Rectal smooth muscle tissue (tissue), 1 donor: ENCODE measurements at regions not wholly inside any gene's neighbourhood (a gene's known extent, or its start where the extent isn't known, plus 50 kb on each side); places are given as distances from the start of the nearest gene placed in this dataset.
"Not testable (repeated sequence)": the region's sequence is repeated elsewhere in the genome, so short reads cannot be mapped to it uniquely, and the experiment has no call there.

ENCODE experiments used
- H3K27ac ChIP-seq: one replicate; pipeline ENCODE4 v1.7.0; 2013; ENCODE audit warnings: low read depth, low read length, inconsistent platforms
- H3K27me3 ChIP-seq: one replicate; pipeline ENCODE4 v1.7.0; 2013; ENCODE audit warnings: low read length; ENCODE audit not compliant: control insufficient read depth, insufficient read depth
- H3K36me3 ChIP-seq: one replicate; pipeline ENCODE4 v1.7.0; 2013; ENCODE audit warnings: low read length; ENCODE audit not compliant: control insufficient read depth, insufficient read depth
- H3K4me1 ChIP-seq: one replicate; pipeline ENCODE4 v1.7.0; 2013; ENCODE audit warnings: low read length; ENCODE audit not compliant: control insufficient read depth, insufficient read depth
- H3K4me3 ChIP-seq: one replicate; pipeline ENCODE4 v1.7.0; 2013; ENCODE audit warnings: low read length
- H3K9ac ChIP-seq: one replicate; pipeline ENCODE4 v1.7.0; 2013; ENCODE audit warnings: low read length

DNA sequence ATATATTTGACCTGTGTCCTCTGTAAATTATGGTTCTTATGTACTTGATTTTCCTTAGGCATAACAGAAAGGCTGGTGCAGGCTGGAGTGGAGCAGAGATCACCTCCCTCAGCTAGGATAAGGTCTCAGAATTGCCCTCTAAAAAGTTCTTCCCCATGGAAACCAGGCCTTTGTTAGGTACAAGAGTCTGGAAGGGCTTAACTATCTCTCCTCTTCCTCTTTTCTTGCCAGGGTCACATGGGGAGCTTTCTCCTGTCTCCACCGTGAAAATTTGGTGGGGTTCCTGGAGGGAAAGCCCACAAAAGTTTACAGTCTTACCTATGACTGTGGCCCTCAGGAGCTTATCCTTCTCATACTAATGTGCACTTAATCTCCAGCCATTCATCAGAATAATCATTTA is 633.2 kb downstream of the MCTP2 start:
- Histone ChIP-seq H3K36me3 (no peaks in the 10 kb centered on the region), H3K4me1 (no peaks in the 10 kb centered on the region), H3K9ac (no peak overlapping the region), H3K27ac (no peak overlapping the region), H3K27me3 (no peaks in the 10 kb centered on the region), H3K4me3 (no peak overlapping the region)

DNA sequence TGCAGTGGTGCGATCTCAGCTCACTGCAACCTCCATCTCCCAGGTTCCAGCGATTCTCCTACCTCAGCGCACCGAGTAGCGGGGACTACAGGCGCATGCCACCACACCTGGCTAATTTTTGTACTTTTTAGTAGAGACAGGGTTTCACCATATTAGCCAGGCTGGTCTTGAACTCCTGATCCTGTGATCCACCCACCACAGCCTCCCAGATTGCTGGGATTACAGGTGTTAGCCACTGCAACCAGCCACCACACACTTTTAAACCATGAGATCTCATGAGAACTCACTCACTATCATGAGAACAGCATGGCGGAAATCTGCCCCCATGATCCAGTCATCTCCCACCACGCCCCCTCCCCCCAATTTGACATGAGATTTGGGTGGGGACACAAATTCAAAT is 636.9 kb downstream of the MCTP2 start:
- not testable (repeated sequence) for H3K4me3 ChIP-seq, H3K27ac ChIP-seq, H3K9ac ChIP-seq, H3K4me1 ChIP-seq, H3K36me3 ChIP-seq, H3K27me3 ChIP-seq

DNA sequence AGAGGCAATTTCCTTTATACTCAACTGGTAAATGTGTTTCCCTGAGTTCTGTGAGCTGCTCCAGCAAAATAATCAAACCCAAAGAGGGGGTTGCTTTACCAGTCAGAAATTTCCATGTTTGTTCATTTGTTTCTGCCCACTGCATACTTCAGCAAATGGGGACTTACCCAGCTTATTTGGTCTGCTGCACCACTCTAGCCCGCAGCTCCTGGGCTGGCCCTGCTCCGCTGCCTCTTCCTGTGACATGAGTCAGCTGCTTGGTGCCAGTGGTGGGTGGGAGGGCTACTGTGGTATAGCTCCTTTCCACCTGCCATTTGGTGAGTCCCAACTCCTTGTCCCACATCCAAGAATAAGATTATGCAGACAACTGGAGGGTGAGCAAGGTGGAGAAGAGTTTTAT is 644.2 kb downstream of the MCTP2 start:
- no peaks in the 10 kb centered on the region for H3K4me1 ChIP-seq
- H3K9ac ChIP-seq, result no peak overlapping the region
- H3K27me3 ChIP-seq, result no peaks in the 10 kb centered on the region
- no peaks in the 10 kb centered on the region for H3K36me3 ChIP-seq
- H3K27ac ChIP-seq, result no peak overlapping the region
- no peak overlapping the region for H3K4me3 ChIP-seq

DNA sequence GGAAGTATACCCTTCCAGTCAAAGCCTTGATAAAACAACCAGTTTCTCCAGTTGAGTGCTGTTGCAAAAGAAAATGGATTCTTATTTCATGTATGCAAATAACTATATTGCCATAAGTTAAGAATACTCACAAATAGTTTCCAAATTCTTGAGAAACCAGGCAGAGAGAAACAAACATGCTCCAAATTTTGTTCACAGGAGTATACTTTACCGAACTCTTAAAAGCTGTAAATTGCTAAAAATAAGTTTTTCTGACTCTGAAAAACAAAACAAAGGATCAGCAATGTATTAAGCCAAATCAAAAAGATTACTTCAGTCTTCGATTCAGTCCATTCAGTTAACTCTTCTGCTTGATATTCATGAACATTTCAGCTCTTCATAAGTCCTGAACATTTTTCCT is 646.5 kb downstream of the MCTP2 start:
- no peaks in the 10 kb centered on the region for H3K36me3 ChIP-seq
- no peak overlapping the region for H3K9ac ChIP-seq
- H3K4me3 ChIP-seq, result no peak overlapping the region
- no peaks in the 10 kb centered on the region for H3K4me1 ChIP-seq
- no peaks in the 10 kb centered on the region for H3K27me3 ChIP-seq
- no peak overlapping the region for H3K27ac ChIP-seq

DNA sequence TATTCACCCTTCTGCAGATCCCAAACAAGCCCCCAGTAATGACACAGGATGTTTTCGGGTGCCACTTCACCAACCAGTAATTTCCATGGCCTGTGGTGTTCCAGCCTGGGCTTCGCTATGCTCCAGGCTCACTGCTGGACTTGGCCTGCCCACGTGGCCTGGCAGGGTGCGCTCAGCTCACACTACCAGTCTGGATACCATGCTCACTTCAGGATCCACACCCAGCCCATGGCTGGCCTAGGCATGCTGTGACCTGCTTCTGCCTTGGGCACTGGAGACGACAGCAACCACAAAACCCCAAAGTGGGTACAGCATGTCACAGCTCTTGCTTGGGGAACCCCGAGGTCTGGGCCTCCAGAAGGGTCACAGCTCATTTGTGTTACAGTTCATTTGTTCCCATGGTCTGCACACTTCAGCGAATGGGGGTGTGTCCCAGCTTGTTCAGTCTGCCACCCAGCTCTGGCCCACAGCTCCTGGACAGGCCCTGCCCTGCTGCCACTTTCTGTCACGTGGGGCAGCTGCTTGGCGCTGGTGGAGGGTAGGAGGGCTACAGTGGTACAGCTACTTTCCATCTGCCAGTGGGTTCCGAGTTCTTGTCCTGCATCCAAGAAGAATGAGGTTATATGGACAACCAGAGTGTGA is 650.8 kb downstream of the MCTP2 start:
- no peak overlapping the region for H3K27ac ChIP-seq
- no peak overlapping the region for H3K9ac ChIP-seq
- H3K4me3 ChIP-seq, result no peak overlapping the region
- H3K27me3 ChIP-seq, result no peaks in the 10 kb centered on the region
- H3K36me3 ChIP-seq, result no peaks in the 10 kb centered on the region
- H3K4me1 ChIP-seq, result no peaks in the 10 kb centered on the region

DNA sequence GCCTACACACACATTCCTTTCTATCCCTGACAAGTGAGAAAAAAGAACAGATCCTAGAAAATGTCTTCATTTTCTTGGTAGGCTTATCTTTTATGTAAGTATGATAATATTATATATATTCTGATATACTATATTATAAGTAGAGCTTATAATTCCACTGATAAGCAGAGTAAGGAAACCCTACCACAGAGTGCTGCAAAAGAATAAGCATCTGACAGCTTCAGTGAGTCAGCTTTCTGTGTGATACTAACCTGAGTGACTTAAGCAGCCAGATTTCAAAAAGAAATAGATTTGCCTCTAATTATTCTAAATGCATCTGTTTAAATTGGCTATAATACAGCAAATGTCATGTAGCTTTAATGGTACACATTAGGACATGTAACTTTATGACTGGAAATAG is 656.0 kb downstream of the MCTP2 start:
- no peak overlapping the region for H3K27ac ChIP-seq
- no peaks in the 10 kb centered on the region for H3K4me1 ChIP-seq
- no peaks in the 10 kb centered on the region for H3K27me3 ChIP-seq
- no peak overlapping the region for H3K4me3 ChIP-seq
- H3K36me3 ChIP-seq, result no peaks in the 10 kb centered on the region
- H3K9ac ChIP-seq, result no peak overlapping the region

DNA sequence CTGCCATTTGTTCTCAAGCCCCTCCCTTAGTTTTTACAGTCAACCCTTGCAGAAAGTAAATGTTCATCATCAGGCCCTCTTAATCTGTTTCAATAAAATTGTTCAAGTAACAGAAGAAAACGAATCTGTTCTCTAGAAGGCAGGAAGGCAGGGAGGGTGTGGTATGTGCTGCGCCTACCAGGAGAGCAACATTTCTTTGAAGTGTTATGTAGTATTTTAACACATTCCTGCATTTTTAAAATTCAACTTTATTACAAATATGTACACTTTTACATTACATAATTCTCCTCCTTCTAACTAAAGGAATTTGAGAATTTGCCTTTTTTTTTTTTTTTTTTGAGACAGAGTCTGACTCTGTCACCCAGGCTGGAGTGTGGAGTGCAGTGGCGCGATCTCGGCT is 657.8 kb downstream of the MCTP2 start:
- H3K9ac ChIP-seq, result no peak overlapping the region
- H3K36me3 ChIP-seq, result no peaks in the 10 kb centered on the region
- H3K4me3 ChIP-seq, result no peak overlapping the region
- H3K27me3 ChIP-seq, result no peaks in the 10 kb centered on the region
- no peak overlapping the region for H3K27ac ChIP-seq
- no peaks in the 10 kb centered on the region for H3K4me1 ChIP-seq

DNA sequence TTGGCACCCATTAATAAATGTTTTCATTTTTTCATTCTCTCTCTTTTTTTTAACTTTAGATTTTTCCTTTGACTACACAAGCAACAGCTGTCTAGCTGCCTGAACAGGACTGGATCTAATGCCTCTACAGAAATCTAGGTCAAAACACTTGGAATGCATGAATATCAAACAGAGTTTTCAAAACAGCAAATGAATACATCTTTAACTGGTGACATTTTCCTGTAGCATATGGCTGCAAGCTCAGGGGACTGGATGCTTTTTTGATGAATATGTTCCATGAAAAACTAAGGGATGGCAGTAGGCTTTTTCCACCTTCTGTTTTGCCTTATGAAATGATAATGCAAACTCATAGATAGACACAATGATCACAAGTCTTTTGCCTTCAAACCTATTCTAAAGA is 661.7 kb downstream of the MCTP2 start:
- Histone ChIP-seq H3K27me3 (no peaks in the 10 kb centered on the region), H3K9ac (no peak overlapping the region), H3K4me1 (no peaks in the 10 kb centered on the region), H3K27ac (no peak overlapping the region), H3K36me3 (no peaks in the 10 kb centered on the region), H3K4me3 (no peak overlapping the region)

DNA sequence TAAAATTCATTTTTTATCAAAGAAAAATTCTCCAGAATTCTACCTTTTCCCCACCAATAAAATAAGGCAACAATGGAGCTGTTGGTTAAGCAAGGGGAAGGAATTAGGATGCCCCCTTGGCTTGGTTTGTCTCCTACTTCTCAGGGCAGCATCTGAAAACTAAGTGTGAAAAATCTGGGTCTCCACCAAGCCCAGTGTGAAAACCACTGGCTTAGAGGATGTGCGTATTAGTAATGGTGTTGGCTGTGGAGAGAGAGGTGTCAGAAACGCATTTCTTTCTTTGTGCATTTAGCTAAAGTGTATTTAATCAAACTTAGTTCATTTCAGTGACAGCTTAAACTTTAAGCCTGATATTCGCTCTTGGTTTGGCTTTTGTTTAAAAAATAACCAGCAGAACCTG is 662.7 kb downstream of the MCTP2 start:
- Histone ChIP-seq H3K27me3 (no peaks in the 10 kb centered on the region), H3K4me3 (no peak overlapping the region), H3K9ac (no peak overlapping the region), H3K4me1 (no peaks in the 10 kb centered on the region), H3K36me3 (no peaks in the 10 kb centered on the region), H3K27ac (no peak overlapping the region)

DNA sequence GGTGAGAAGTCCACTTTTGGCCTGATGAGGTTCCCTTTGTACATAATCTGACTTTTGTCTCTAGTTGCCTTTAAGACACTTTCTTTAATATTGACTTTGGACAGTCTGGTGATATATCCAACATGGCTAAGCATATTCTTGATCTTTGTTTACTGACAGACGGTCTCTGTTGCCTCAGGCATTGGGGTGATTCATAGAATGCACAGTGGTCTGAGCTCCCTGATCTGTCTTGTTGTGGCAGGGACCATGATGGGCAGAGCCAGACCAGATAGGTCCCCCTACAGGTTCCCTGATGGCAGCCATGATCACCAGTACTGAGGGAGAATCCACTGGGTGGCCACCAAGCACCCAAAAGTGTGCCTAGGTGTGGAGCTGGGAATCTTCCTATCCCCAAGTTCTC is 678.1 kb downstream of the MCTP2 start:
- H3K4me1 ChIP-seq, result no peaks in the 10 kb centered on the region
- no peaks in the 10 kb centered on the region for H3K36me3 ChIP-seq
- no peak overlapping the region for H3K9ac ChIP-seq
- H3K27me3 ChIP-seq, result no peaks in the 10 kb centered on the region
- H3K4me3 ChIP-seq, result no peak overlapping the region
- H3K27ac ChIP-seq, result no peak overlapping the region

DNA sequence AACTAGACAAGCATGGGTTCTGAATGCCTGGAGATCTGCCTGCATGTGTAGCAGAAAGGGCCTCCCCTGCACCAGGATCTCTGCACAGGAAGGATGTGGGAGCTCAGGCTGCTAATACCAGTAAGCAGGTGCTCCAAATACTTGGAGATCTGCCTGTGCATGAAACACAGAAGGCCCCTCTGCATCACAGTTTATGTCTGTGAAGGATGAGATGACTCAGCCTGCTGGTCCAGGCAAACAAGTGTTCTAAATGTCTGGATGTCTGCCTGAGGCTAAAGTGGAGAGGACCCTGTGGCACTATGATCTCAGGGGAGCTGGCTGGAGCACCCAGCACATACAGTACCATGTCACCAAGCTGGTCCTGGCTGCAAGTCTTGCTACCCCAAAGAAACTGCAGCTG is 678.8 kb downstream of the MCTP2 start:
- no peaks in the 10 kb centered on the region for H3K27me3 ChIP-seq
- no peak overlapping the region for H3K4me3 ChIP-seq
- no peak overlapping the region for H3K9ac ChIP-seq
- H3K36me3 ChIP-seq, result no peaks in the 10 kb centered on the region
- no peak overlapping the region for H3K27ac ChIP-seq
- H3K4me1 ChIP-seq, result no peaks in the 10 kb centered on the region

DNA sequence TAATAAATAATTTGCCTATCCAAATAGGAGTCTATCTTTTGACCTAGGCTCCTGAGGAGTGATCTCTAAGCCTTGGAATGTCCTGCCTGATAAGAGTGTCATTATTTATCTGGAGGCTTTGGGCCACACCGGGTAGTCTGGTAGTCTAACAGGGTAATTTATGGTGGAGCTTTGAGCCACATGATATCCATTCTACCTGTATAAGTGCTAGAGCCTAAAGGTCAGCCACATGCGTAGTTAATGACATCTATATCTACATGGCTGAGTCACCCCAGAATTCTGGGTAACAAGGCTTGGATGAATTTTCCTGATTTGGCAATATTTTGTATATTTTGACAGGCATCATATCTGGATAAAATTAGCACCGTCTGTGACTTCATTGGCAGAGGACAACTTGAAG is 681.4 kb downstream of the MCTP2 start:
- Histone ChIP-seq H3K4me3 (no peak overlapping the region), H3K9ac (no peak overlapping the region), H3K4me1 (no peaks in the 10 kb centered on the region), H3K27me3 (no peaks in the 10 kb centered on the region), H3K36me3 (no peaks in the 10 kb centered on the region), H3K27ac (no peak overlapping the region)

DNA sequence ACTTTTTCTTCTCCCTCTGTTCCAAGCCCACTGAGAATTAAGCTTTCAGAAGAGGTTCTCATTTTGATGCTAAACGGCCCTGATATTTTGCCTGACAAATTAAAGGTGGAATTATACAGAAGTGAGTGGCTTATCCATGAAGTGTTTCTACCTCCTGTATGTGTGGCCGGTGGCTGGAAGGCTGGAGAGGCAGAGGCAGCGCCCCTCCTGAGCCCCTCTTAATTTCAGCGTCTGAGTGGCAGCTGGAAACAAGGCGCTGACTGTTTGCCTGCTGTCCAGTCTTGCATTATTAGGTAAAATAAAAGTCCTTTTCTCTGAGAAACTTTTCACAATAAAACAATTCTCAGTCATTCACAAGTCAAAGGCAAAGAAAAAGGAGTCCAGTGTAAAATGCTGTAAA is 685.7 kb downstream of the MCTP2 start:
- H3K36me3 ChIP-seq, result no peaks in the 10 kb centered on the region
- H3K27me3 ChIP-seq, result no peaks in the 10 kb centered on the region
- H3K9ac ChIP-seq, result no peak overlapping the region
- H3K4me1 ChIP-seq, result no peaks in the 10 kb centered on the region
- H3K4me3 ChIP-seq, result no peak overlapping the region
- H3K27ac ChIP-seq, result no peak overlapping the region
